ENCODE measurements at regions not wholly inside any gene's neighbourhood (a gene's known extent, or its start where the extent isn't known, plus 50 kb on each side); places are given as distances from the start of the nearest gene placed in this dataset.

DNA sequence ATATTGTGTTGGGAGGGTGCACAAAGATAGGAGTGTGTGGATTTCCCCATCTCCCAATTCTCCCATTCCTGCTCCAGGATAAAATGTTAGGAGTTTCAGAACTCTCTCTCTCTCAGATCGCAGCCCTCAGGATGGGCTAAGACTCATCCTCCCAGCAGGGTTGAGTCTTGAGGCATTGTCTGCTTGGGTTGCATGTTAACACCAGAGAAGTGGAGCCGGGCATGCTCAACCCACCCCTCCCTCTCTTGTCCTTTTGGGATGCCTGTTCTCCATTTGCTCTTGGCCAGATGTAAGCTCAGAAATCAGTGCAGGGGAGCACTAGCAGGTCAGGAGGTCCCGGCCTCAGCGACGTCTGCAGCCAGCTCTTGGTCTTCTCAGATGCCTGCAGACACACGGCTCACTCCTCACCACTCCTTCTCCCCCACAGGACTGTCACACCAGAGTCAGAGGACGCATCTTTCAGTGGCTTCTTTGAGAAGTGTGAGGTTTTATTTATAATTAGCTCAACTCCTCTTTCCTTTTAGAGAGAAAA is 1456.5 kb downstream of the TBC1D22A start:
- no peak overlapping the region for H3K27ac ChIP-seq
- no peak for TF ChIP-seq ZFX (IDR thresholded peaks at IDR 0.05; ENCODE audit: borderline replicate concordance)
- TF ChIP-seq, protein P1, sequence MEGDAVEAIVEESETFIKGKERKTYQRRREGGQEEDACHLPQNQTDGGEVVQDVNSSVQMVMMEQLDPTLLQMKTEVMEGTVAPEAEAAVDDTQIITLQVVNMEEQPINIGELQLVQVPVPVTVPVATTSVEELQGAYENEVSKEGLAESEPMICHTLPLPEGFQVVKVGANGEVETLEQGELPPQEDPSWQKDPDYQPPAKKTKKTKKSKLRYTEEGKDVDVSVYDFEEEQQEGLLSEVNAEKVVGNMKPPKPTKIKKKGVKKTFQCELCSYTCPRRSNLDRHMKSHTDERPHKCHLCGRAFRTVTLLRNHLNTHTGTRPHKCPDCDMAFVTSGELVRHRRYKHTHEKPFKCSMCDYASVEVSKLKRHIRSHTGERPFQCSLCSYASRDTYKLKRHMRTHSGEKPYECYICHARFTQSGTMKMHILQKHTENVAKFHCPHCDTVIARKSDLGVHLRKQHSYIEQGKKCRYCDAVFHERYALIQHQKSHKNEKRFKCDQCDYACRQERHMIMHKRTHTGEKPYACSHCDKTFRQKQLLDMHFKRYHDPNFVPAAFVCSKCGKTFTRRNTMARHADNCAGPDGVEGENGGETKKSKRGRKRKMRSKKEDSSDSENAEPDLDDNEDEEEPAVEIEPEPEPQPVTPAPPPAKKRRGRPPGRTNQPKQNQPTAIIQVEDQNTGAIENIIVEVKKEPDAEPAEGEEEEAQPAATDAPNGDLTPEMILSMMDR (IDR thresholded peaks at IDR 0.05): no peak

DNA sequence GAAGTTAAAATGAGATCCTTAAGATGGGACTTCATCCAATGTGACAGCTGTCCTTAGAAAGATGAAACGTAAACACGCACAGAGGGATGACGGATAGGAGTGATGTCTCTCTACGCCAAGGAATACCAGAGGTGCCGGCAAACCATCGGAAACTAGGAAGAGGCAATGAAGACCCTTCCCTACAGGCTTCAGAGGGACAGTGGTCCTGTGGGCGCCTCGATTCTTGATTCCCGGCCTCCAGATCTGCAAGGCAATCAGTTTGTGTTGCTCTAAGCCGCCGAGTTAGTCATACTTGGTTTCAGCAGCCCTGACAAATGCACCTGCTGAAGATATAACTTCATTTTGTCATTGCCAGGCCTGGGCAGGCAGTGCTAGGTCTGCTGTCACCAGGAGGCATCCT is 1455.1 kb downstream of the TBC1D22A start:
- H3K27ac ChIP-seq: no peak overlapping the region
- TF ChIP-seq, protein P1 (IDR thresholded peaks at IDR 0.05): no peak

DNA sequence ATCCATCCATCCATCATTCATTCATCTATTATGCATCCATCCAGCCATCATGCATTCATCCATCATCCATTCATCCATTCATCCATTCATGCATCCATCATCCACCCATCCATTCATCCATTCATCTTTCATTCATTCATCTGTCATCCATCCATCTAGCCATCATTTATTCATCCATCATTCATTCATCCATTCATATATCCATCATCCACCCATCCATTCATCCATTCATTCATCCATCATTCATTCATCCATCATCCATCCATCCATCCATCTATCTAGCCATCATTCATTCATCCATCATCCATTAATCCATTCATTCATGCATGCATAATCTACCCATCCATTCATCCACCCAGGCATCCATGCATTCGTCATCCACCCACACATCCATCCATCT is 1450.3 kb downstream of the TBC1D22A start:
- TF ChIP-seq, protein P1 (IDR thresholded peaks at IDR 0.05): no peak
- no peak for TF ChIP-seq ZFX (IDR thresholded peaks at IDR 0.05; ENCODE audit: borderline replicate concordance)

DNA sequence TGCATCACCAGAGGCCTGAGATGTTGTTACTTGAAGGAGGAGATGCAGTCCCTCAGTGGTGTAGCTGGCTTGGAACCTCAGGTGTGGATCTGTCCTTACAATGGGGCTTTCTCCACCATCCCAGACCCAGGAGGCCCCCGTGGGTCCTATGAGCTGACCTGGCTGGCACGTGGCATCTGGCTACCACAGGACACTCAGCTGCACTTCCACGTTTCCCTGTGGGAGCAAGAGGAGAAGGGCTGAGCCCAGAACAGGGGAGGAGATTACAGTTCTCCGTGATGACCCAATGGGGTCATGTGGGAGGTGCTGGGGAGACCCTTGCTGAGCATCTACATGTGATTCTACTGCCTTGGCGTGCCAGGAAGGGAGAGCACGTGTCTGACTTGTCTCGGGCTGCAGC is 1448.4 kb downstream of the TBC1D22A start:
- no peak for TF ChIP-seq ZFX (IDR thresholded peaks at IDR 0.05; ENCODE audit: borderline replicate concordance)
- TF ChIP-seq, protein P1 (IDR thresholded peaks at IDR 0.05): no peak
- no peak overlapping the region for H3K27ac ChIP-seq

More for the DNA sequence above, 1450.3 kb downstream of the TBC1D22A start:
- no peak overlapping the region for H3K27ac ChIP-seq

DNA sequence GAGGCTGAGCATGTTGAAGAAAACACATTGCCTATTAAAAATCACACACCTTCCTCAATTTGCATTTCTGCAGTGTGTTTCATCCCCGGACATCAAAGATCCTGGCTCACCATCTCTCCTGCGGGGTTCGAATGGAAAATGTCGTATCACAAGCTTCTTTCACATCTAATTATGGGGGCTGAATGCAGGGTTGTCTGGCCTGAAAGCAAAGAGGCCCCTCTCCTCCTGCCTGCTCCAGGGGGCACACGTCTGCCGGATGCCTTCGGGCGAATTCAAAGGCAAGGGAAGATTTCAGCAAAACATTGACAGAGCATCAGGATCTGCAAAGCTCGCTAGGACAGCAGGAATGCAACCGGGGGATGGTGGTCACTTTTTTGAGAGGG is 1447.7 kb downstream of the TBC1D22A start:
- no peak overlapping the region for H3K27ac ChIP-seq
- TF ChIP-seq ZFX (IDR thresholded peaks at IDR 0.05; ENCODE audit: borderline replicate concordance): no peak
- TF ChIP-seq, protein P1 (IDR thresholded peaks at IDR 0.05): no peak

DNA sequence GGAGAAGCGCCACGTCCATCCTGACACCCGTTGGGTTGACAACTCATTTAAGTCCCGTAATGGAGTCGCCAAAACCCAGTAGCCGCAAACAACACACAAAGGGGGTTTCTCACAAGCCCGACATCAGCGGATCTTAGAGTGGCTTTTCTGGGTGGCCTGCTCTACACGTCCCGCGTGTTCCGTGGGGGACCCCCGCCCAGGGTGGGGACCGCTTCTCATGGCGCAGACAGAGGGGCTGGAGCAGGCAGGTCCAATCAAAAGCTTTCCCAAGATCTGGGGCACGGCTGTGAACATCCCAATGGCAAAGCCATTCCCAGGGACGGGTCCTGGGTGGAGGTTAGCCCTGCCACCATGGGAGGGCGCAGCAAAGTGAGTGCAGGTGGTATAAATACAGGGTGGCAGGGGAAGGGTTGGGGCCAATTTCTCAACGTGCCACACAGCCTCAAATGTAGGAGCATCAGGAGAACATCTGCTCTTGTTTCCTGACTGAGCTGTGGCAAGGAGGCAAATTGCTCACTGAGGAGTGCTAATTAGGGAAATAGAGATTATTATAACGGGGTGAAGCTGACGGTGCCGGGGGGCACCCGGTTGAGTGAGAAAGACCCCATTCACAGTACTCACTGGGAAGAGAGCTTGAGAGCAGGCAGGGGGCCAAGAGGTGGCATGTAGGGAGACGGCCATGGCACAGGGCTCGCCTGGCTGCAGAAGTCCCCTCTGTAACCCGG is 1447.2 kb downstream of the TBC1D22A start:
- H3K27ac ChIP-seq: no peak overlapping the region
- TF ChIP-seq ZFX (IDR thresholded peaks at IDR 0.05; ENCODE audit: borderline replicate concordance): no peak
- TF ChIP-seq, protein P1 (IDR thresholded peaks at IDR 0.05): no peak

DNA sequence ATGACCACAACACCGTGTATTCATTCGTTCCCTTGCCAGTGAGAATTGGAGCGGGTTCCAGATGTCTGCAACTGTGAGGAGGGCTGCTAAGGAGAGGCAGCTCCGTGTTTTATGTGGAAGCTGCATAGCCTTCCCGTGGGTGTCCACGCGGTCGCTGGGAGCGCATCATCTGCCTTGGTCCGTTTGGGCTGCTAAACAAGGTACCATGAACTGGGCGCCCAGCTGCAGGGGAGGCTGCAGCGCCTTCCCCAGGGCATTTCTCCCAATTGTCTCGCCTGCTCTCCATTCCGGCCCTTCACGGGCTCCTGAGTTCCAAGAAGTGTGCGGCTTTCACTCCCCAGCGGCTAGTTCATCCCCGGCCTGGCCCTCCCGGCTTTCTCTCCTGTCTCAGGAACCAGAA is 1446.4 kb downstream of the TBC1D22A start:
- H3K27ac ChIP-seq: no peak overlapping the region
- TF ChIP-seq ZFX (IDR thresholded peaks at IDR 0.05; ENCODE audit: borderline replicate concordance): no peak
- TF ChIP-seq, protein P1 (IDR thresholded peaks at IDR 0.05): no peak
